ENCODE measurements at regions not wholly inside any gene's neighbourhood (a gene's known extent, or its start where the extent isn't known, plus 50 kb on each side); places are given as distances from the start of the nearest gene placed in this dataset.

DNA sequence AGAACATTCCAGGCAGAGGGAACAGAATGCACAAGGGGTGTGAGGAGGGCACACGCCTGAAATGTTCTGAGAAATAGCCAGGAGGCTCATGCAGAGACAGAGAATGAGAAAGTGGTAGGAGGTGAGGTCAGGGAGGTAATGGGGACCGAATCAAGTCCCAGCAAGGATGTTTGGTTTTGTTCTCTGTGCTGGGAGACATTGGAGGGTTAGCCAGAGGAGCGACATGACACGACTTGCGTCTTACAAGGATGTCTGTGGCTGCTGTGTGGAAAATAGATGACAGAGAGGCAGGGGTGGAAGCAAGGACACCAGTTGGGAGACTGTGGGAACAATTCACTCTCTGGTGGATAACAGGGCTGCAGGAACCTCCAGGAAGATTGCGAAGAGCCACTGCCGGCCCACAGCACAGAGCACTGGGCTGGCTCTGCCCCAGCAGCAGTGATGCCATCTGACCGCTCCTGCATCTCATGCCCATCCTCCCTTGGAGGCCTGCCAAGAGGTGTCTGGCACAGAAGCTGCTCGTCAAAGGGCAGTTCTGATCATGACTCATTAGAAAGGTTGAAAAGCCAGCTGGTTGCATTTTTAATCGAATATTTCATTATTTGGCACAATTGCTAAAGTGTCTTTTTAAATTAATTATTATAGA, 57.7 kb upstream of the CD83 start:
- TF ChIP-seq, protein P1, sequence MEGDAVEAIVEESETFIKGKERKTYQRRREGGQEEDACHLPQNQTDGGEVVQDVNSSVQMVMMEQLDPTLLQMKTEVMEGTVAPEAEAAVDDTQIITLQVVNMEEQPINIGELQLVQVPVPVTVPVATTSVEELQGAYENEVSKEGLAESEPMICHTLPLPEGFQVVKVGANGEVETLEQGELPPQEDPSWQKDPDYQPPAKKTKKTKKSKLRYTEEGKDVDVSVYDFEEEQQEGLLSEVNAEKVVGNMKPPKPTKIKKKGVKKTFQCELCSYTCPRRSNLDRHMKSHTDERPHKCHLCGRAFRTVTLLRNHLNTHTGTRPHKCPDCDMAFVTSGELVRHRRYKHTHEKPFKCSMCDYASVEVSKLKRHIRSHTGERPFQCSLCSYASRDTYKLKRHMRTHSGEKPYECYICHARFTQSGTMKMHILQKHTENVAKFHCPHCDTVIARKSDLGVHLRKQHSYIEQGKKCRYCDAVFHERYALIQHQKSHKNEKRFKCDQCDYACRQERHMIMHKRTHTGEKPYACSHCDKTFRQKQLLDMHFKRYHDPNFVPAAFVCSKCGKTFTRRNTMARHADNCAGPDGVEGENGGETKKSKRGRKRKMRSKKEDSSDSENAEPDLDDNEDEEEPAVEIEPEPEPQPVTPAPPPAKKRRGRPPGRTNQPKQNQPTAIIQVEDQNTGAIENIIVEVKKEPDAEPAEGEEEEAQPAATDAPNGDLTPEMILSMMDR (IDR thresholded peaks at IDR 0.05; ENCODE audit: low read depth, low read length) = no peak
- DNase-seq = no peak

DNA sequence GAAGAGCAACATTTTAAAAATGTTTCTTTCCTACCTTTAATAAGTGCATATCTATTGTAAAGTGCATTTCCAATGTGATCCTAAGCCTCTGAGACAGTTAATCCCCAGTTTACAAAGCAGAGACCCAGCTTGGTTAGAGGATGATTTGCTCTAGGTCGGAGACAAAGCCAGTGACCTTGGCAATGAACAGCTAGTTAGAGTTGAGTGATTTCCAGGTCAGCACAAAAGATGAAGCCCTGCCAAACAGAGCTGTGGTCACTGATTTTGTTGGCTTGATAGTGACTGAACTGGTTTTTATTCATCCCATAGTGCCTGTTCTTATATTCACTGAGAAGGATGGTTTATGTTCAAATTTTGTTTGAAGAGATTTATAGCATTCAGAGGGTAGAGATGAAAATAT, 56.6 kb upstream of the CD83 start:
- Histone ChIP-seq H3K27me3 (ENCODE audit: insufficient read depth, low read depth, severe bottlenecking) (no peaks in the 10 kb centered on the region), H3K36me3 (no peaks in the 10 kb centered on the region), H3K9me3 (ENCODE audit: severe bottlenecking) (peaks cover 13% of the 10 kb centered on the region), H3K27ac (no peak overlapping the region), H3K4me3 (ENCODE audit: low read depth, low read length) (no peak overlapping the region)
- TF ChIP-seq, protein P1 (IDR thresholded peaks at IDR 0.05; ENCODE audit: low read depth, low read length) = no peak
- DNase-seq = peak; percentile 62

More for the DNA sequence above, 57.7 kb upstream of the CD83 start:
- H3K4me3 ChIP-seq (ENCODE audit: low read depth, low read length) = no peak overlapping the region
- peaks cover 13% of the 10 kb centered on the region for H3K9me3 ChIP-seq (ENCODE audit: severe bottlenecking)
- H3K36me3 ChIP-seq = no peaks in the 10 kb centered on the region
- no peak overlapping the region for H3K27ac ChIP-seq
- no peaks in the 10 kb centered on the region for H3K27me3 ChIP-seq (ENCODE audit: insufficient read depth, low read depth, severe bottlenecking)

DNA sequence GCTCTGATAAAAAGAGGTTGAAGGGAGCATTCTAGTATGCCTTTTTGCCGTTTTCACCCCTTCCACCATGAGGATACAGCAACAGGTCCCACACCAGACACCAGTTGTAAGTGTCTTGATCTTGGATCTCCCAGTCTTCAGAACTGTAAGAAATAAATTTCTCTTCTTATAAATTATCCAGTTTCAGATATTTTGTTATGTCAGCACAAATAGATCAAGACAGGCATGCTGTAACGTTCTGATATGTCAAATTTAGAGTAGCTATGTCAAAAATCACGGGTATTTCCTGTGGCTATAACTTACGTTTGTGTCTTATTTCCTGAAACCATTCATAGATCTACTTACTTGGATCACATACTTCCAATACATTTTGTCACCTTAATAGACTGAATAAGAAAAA, 55.9 kb upstream of the CD83 start:
- Histone ChIP-seq H3K36me3 (no peaks in the 10 kb centered on the region), H3K4me3 (ENCODE audit: low read depth, low read length) (no peak overlapping the region), H3K27ac (no peak overlapping the region), H3K9me3 (ENCODE audit: severe bottlenecking) (peaks cover 13% of the 10 kb centered on the region), H3K27me3 (ENCODE audit: insufficient read depth, low read depth, severe bottlenecking) (no peaks in the 10 kb centered on the region)
- DNase-seq = no peak
- TF ChIP-seq, protein P1 (IDR thresholded peaks at IDR 0.05; ENCODE audit: low read depth, low read length) = no peak

DNA sequence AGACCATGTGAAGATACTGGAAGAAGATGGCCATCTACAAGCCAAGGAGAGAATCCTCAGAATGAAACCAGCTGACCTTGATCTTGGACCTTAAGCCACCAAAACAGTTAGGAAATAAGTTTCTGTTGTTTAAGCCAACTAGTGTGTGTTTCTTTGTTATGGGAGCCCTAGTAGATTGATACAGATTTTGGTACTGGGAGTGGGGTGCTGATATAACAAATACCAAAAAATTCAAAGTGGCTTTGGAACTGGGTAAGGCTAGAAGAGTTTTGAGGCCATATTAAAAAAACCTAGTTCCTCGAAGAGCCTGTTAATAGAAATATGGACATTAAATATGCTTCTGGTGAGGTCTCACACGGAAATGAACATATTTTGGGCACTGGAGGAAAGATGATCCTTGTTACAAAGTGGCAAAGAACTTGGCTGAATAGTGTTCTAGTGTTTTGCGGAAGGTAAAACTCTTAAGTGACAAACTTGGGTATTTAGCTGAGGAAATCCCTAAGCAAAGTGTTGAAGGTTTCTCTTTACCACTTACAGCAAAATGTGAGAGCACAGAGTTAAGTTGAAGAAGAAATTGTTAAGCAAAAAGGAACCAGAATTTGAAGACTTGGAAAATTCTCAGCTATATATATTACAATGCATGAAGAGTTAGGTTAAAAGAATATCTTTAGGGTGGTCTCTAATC, 55.1 kb upstream of the CD83 start:
- no peaks in the 10 kb centered on the region for H3K27me3 ChIP-seq (ENCODE audit: insufficient read depth, low read depth, severe bottlenecking)
- TF ChIP-seq, protein P1 (IDR thresholded peaks at IDR 0.05; ENCODE audit: low read depth, low read length) = no peak
- H3K4me3 ChIP-seq (ENCODE audit: low read depth, low read length) = no peak overlapping the region
- H3K9me3 ChIP-seq (ENCODE audit: severe bottlenecking) = peaks cover 13% of the 10 kb centered on the region
- H3K27ac ChIP-seq = no peak overlapping the region
- no peak for DNase-seq
- H3K36me3 ChIP-seq = no peaks in the 10 kb centered on the region

DNA sequence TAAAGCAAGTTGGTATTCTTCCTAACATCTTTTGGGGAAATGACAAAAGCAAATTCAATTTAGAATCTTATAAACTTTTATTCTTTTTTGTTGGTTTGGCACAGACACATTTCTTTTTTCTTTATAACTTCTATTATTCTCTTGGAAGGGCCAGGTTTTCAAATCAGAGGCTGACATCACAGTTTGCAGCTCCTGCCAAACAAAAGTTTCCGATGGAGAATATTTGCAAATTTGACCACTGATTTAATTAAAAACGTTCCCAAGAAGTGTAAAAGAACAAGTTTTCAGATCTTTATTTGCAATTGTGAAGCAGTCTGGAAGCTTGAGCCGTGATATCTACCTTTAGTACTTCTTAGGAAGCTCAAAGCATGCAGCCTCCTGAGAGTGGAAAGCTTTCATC, 53.8 kb upstream of the CD83 start:
- Histone ChIP-seq H3K27ac (no peak overlapping the region), H3K36me3 (no peaks in the 10 kb centered on the region), H3K27me3 (ENCODE audit: insufficient read depth, low read depth, severe bottlenecking) (no peaks in the 10 kb centered on the region), H3K9me3 (ENCODE audit: severe bottlenecking) (peaks cover 13% of the 10 kb centered on the region), H3K4me3 (ENCODE audit: low read depth, low read length) (no peak overlapping the region)
- TF ChIP-seq, protein P1 (IDR thresholded peaks at IDR 0.05; ENCODE audit: low read depth, low read length) = no peak
- DNase-seq = no peak
